HL-60 (cell line): ENCODE measurements at regions not wholly inside any gene's neighbourhood (a gene's known extent, or its start where the extent isn't known, plus 50 kb on each side); places are given as distances from the start of the nearest gene placed in this dataset.

ENCODE experiments used
- DNase-seq, 2 experiments: peaks; one replicate each; pipeline ENCODE4 v3.0.0-alpha.2; 2010 to 2020; ENCODE audit warnings: low read depth in 1 of 2, low spot score in 1 of 2
- H3K27ac ChIP-seq: fragments of 250-450 bp; sonication (Bioruptor Pico); replicated peaks from 2 replicates; pipeline ENCODE4 v1.5.1; 2020; ENCODE audit warnings: mild to moderate bottlenecking, moderate library complexity
- H3K27me3 ChIP-seq: fragments of 250-450 bp; sonication (Bioruptor Pico); 2 replicates; pipeline ENCODE4 v1.5.1; 2021; ENCODE audit warnings: mild to moderate bottlenecking, moderate library complexity; ENCODE audit not compliant: insufficient read depth, poor library complexity, severe bottlenecking
- H3K4me3 ChIP-seq: replicated peaks from 2 replicates; pipeline ENCODE4 v1.5.1; 2011; ENCODE audit warnings: mild to moderate bottlenecking, control low read depth, low read length; ENCODE audit not compliant: insufficient read depth
- CTCF ChIP-seq: IDR thresholded peaks from one replicate; pipeline ENCODE4 v1.5.1; 2011; ENCODE audit warnings: low read length, control low read depth, inconsistent platforms; ENCODE audit not compliant: insufficient read depth
- GABPA ChIP-seq: IDR thresholded peaks from 2 replicates; pipeline ENCODE4 v1.6.1; 2012; ENCODE audit warnings: low read depth
- POLR2AphosphoS5 ChIP-seq: IDR thresholded peaks from 2 replicates; pipeline ENCODE4 v1.6.1; 2012; ENCODE audit warnings: low read depth
- REST ChIP-seq: IDR thresholded peaks from 2 replicates; pipeline ENCODE4 v1.6.1; 2012; ENCODE audit warnings: low read depth; ENCODE audit not compliant: insufficient replicate concordance
- SPI1 ChIP-seq: IDR thresholded peaks from 2 replicates; pipeline ENCODE4 v1.6.1; 2012; ENCODE audit warnings: low read depth, mild to moderate bottlenecking, borderline replicate concordance

GRCh38 chr2:16060936-16061338, 120.6 kb downstream of the MYCN start:
- TF ChIP-seq REST: no peak
- no peak for TF ChIP-seq CTCF
- no peak for TF ChIP-seq GABPA
- TF ChIP-seq POLR2AphosphoS5: no peak
- TF ChIP-seq SPI1: no peak
- no peak for DNase-seq
- Histone ChIP-seq H3K27me3 (no peaks in the 10 kb centered on the region), H3K27ac (no peak overlapping the region), H3K4me3 (no peak overlapping the region)

- Histone ChIP-seq H3K27me3 (no peaks in the 10 kb centered on the region), H3K27ac (no peak overlapping the region), H3K4me3 (no peak overlapping the region)
- no peak for DNase-seq
- TF ChIP-seq GABPA: no peak
- no peak for TF ChIP-seq POLR2AphosphoS5
- no peak for TF ChIP-seq CTCF
- no peak for TF ChIP-seq SPI1
- no peak for TF ChIP-seq REST
Measured at GRCh38 chr2:16060125-16060935, 120.0 kb downstream of the MYCN start.

GRCh38 chr2:16059393-16060016, 119.2 kb downstream of the MYCN start:
- Histone ChIP-seq H3K27me3 (no peaks in the 10 kb centered on the region), H3K27ac (no peak overlapping the region), H3K4me3 (no peak overlapping the region)
- TF ChIP-seq POLR2AphosphoS5: no peak
- TF ChIP-seq SPI1: no peak
- TF ChIP-seq REST: no peak
- TF ChIP-seq CTCF: no peak
- TF ChIP-seq GABPA: no peak
- DNase-seq: no peak
